NOMO-1 (cell line): ENCODE measurements at regions not wholly inside any gene's neighbourhood (a gene's known extent, or its start where the extent isn't known, plus 50 kb on each side); places are given as distances from the start of the nearest gene placed in this dataset.
"Not testable (repeated sequence)": the region's sequence is repeated elsewhere in the genome, so short reads cannot be mapped to it uniquely, and the experiment has no call there.

Experiments used
- DNase-seq, 2 experiments: peaks; one replicate each; lab custom pipeline; 2025; ENCODE audit not compliant: unreplicated experiment in 2 of 2; lab: John Stamatoyannopoulos, UW

GRCh38 chr7:156327474-156327873 is 313.1 kb upstream of the RNF32 start:
- DNase-seq: no peak

GRCh38 chr7:156324201-156324600 is 316.4 kb upstream of the RNF32 start:
- no peak for DNase-seq

DNA sequence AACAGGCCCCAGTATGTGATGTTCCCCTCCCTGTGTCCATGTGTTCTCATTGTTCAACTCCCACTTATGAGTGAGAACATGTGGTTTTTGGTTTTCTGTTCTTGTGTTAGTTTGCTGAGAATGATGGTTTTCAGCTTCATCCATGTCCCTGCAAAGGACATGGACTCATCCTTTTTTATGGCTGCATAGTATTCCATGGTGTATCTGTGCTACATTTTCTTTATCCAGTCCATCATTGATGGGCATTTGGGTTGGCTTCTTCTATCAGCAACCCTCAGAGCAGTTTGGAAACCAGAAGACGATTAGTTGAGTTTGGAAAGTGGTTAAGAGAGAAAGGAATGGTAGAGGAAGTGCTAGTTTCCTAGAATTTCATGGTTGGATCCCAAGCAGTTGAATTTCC is 319.1 kb upstream of the RNF32 start:
- DNase-seq: not testable (repeated sequence)

DNA sequence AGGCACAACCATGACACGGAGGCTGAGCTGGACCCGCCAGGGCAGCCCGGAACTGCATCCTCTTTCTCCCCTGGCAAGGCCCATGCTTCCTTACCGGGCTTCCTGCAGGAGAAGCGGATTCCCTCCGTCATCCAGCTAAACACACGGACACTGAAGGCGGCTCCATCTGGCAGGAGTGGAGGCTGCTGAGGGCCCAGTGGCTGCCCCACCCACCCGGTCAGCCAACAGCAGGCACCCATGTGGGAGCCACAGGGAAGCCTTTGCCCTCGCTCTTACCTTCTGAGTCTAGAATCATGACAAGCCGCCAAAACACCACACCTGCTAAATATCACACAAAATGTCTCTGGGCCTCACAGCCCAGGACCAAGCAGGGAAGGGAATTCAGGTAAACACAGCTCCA is 321.6 kb upstream of the RNF32 start:
- no peak for DNase-seq

DNA sequence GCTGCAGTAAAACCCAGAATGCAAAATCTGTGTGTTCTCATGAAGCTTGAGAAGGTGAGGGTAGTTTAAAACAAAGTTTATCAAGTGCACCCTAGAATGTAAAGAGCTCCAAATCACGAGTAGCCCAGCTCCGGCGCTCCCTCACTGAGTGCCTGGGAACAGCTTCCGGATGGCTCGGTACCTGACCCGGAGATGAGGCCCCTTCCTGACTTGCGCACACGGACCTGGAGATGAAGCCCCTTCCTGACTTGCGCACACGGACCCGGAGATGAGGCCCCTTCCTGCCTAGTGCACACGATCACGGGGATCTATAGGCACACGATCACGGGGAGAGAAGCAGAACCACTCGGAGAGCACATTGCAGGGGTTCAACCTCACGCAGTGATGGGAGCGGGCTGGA is 322.1 kb upstream of the RNF32 start:
- DNase-seq: no peak

- DNase-seq: no peak
These were observed 331.5 kb upstream of the RNF32 start for GRCh38 chr7:156309016-156309620.

DNA sequence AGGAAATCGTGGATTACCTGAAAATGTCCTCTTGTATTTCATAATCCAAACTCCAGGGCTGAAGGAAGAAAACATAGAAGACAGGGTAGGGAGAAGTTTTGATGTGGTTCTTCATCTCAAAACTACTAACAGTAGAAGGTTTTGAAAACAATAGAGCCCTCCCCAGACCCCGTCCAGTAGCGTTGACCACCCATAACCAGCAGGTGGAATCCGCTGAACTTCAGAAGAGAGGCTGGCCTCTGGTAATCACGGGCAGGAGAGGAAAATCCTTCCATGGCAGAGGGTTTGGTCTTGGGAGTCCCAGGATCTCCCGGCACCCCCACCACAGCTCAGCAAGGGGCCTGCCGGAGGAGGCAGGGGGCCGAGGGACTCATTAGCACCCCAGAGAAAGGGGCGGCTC is 333.4 kb upstream of the RNF32 start:
- no peak for DNase-seq

DNA sequence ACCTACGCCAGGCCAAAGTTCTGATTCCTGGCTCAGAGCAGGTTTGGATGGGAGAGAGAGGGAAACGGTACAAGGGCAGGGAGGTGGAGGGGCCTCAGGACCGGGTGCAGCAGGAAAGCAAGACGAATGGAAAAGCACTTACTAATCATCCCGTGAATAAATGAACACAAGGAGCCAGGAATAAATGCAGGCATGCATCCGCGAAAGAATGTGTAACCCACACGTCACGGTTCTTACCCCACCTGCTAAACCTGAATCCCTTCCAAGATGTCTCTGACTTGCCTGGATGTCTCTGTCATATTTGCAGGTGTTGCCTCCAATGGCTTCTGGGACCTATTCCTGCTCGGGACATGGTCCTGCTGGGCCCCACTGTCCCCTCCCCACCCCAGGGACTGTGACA is 335.2 kb upstream of the RNF32 start:
- no peak for DNase-seq

DNA sequence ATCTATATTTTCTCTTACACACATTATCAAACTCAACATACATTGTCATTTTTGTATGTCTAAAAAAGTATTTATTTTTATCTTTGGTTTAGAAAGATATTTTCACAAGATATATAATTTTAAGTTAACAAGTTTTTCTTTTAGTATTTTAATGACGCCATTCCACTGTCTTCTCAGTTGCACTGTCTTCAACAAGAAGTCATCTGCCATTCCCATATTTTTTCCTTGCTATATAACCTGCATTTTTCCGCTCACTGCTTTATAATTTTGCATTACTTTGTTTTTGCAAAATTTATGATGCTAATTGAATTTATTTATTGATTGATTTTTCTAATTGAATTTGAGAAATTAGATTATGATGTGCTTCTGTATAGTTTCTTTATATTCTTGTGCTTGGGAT is 357.8 kb upstream of the RNF32 start:
- no peak for DNase-seq

DNA sequence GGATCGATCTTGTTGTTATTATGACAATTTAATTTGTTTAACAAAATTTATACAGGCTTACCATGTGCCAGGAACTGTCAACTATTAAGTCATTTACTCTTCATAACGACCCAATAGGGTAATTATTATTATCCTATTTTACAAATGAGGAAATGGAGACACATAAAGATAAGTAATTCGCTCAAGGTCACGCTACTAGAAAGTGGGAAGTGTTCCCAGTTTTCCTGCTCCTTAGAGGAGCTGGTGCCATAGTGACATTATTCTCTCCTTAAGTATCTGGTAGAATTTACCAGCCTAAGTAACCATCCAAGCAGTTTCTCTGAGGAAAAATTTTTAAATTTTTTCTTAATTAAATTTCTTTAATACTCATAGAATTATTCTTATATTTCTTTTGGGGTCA is 360.9 kb upstream of the RNF32 start:
- no peak for DNase-seq

DNA sequence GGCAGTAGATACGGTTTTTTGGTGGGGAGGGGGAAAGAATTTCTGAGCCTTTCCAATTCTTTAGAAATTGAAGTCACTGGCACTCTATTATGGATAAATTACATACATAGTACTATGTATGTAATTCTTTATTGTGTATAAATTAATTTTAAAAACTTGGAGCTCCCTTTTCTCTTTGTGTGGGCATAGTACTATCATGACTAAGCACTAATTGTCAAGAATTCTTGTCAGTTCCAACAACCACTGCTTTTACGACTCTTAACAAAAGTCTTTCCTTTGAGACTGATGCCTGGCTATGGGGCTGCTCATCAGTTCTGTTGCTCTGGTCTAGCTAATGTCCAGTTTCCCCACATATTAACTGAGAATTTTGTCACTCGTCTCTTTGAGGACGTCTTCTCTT is 365.3 kb upstream of the RNF32 start:
- no peak for DNase-seq

GRCh38 chr7:156274557-156274956 is 366.0 kb upstream of the RNF32 start:
- DNase-seq: no peak

GRCh38 chr7:156261581-156261980 is 379.0 kb upstream of the RNF32 start:
- no peak for DNase-seq

DNA sequence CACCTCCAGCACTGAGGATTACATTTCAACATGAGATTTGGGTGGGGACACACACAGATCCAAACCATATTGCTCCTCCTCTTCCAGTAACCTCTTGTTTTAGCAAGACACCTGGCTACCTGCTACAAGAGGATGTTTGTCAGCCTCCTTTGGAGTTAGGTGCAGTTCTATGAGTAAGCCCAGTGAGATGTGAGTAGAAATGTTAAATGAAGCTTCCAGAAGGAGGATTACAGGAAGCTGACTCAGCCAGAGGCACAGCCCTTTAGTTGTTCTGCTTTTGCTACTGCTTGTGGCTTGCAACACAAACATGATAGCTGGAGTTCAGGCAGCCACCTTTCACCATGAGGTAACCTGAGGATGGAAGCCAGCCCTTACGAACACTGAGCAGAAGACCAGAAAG is 382.7 kb upstream of the RNF32 start:
- no peak for DNase-seq

- DNase-seq: no peak
These were observed 384.9 kb upstream of the RNF32 start for GRCh38 chr7:156255635-156256034.

- no peak for DNase-seq
These were observed 388.7 kb upstream of the RNF32 start for GRCh38 chr7:156251861-156252260.

GRCh38 chr7:156240532-156240931 is 400.0 kb upstream of the RNF32 start:
- no peak for DNase-seq

GRCh38 chr7:156238366-156239133 is 402.0 kb upstream of the RNF32 start:
- DNase-seq: no peak

- DNase-seq: no peak
These were observed 403.0 kb upstream of the RNF32 start for GRCh38 chr7:156237614-156238013.

DNA sequence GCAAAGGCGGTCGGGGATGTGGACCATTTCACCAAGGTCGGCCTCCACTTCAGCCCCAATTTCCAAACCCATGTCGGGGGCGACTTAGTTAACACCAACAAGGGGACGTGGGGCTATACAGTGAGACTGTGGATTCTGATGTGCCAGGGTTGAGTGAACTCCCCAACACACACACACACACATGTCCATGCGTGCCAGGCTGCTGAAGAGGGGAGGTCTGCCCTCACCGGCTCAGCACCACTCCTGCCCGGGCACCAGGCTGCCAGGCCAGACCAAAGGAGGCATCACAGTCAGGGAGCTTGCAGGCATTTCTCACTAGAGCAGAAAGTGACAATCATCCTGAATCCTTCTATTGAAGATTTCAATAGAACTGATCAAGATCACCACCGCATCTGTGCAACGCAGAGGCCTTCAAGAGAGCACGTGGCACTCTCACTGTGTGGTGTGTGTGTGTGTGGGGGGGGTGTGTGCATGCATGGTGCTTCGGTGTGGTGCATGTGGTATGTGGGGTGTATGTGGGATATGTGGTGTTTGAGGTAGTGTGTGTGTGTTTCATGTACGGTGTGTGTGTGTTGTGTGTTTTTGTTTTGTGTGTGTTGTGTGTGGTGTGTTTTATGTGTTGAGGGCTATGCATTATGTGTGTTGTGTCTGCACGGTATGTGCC is 403.5 kb upstream of the RNF32 start:
- no peak for DNase-seq

- DNase-seq: no peak
These were observed 404.2 kb upstream of the RNF32 start for GRCh38 chr7:156236181-156236889.
